ENCODE measurements at regions not wholly inside any gene's neighbourhood (a gene's known extent, or its start where the extent isn't known, plus 50 kb on each side); places are given as distances from the start of the nearest gene placed in this dataset.
A peak's percentile ranks its signal among the peaks of the same experiment; 100 is the strongest.
"Not testable (repeated sequence)": the region's sequence is repeated elsewhere in the genome, so short reads cannot be mapped to it uniquely, and the experiment has no call there.

- DNase-seq: peak; percentile 2
Measured at GRCh38 chr4:84279678-84280077, 219.4 kb downstream of the NKX6-1 start.

- DNase-seq: no peak
Measured at GRCh38 chr4:84277923-84278322, 221.2 kb downstream of the NKX6-1 start.

GRCh38 chr4:84276752-84277151 is 222.3 kb downstream of the NKX6-1 start:
- no peak for DNase-seq

- no peak for DNase-seq
Measured at GRCh38 chr4:84269536-84270044, 229.5 kb downstream of the NKX6-1 start.

GRCh38 chr4:84264652-84265051 is 234.4 kb downstream of the NKX6-1 start:
- DNase-seq: no peak

- DNase-seq: no peak
Measured at GRCh38 chr4:84263415-84263814, 235.7 kb downstream of the NKX6-1 start.

- DNase-seq: no peak
Measured at GRCh38 chr4:84260495-84260894, 238.6 kb downstream of the NKX6-1 start.

GRCh38 chr4:84258905-84259830 is 239.9 kb downstream of the NKX6-1 start:
- peak; percentile 15 for DNase-seq

GRCh38 chr4:84254537-84254936 is 244.6 kb downstream of the NKX6-1 start:
- no peak for DNase-seq

- no peak for DNase-seq
Measured at GRCh38 chr4:84249521-84249920, 249.6 kb downstream of the NKX6-1 start.

GRCh38 chr4:84245042-84245441 is 254.1 kb downstream of the NKX6-1 start:
- DNase-seq: not testable (repeated sequence)

GRCh38 chr4:84244346-84244801 is 254.7 kb downstream of the NKX6-1 start:
- not testable (repeated sequence) for DNase-seq

GRCh38 chr4:84243685-84244084 is 255.4 kb downstream of the NKX6-1 start:
- DNase-seq: no peak

GRCh38 chr4:84239278-84239845 is 259.7 kb downstream of the NKX6-1 start:
- no peak for DNase-seq

- peak; percentile 23 for DNase-seq
Measured at GRCh38 chr4:84238247-84239090, 260.6 kb downstream of the NKX6-1 start.

GRCh38 chr4:84237008-84237407 is 262.1 kb downstream of the NKX6-1 start:
- DNase-seq: peak; percentile 45

GRCh38 chr4:84235126-84235944 is 263.8 kb downstream of the NKX6-1 start:
- no peak for DNase-seq

GRCh38 chr4:84232309-84233095 is 266.6 kb downstream of the NKX6-1 start:
- DNase-seq: no peak

- DNase-seq: no peak
Measured at GRCh38 chr4:84231539-84232055, 267.5 kb downstream of the NKX6-1 start.

GRCh38 chr4:84224522-84224921 is 274.6 kb downstream of the NKX6-1 start:
- DNase-seq: no peak

- DNase-seq: no peak
Measured at GRCh38 chr4:84221704-84222103, 277.4 kb downstream of the NKX6-1 start.

All from fibroblast of skin of back (primary cell).